K562 (cell line): ENCODE measurements at regions not wholly inside any gene's neighbourhood (a gene's known extent, or its start where the extent isn't known, plus 50 kb on each side); places are given as distances from the start of the nearest gene placed in this dataset.

ENCODE experiments used
- ATAC-seq: fragments of 200-7000 bp; cut with Tn5 transposase; 3 replicates; pipeline ENCODE4 v1.9.1; 2020; ENCODE audit warnings: moderate library complexity
- BruUV-seq: library from RNA; stranded (reverse); fragments of 400-500 nt; replicated peaks from 2 replicates; lab custom pipeline; 2021; lab: Mats Ljungman, UMichigan
- CTCF ChIA-PET: fragments of 300-600 bp; formaldehyde crosslinking; extraction: SDS; loops from one replicate; lab custom pipeline; 2021; ENCODE audit warnings: low intra/inter-chr PET ratio; lab: Yijun Ruan, JAX
- POLR2A ChIA-PET: fragments of 300-600, 350-650 bp; sonication (Branson Sonifier 250); formaldehyde crosslinking; extraction: SDS; loops from one replicate; lab custom pipeline; 2021; ENCODE audit warnings: antibody characterized with exemption, inconsistent platforms; lab: Yijun Ruan, JAX
- DNase-seq, 4 experiments: peaks; one replicate each; pipeline versions ENCODE4 v3.0.0 to v3.0.0-alpha.2; 2011 to 2018; ENCODE audit warnings: low spot score in 3 of 4, mixed read lengths in 3 of 4; ENCODE audit errors: extremely low read depth in 1 of 4
- FAIRE-seq: peaks from 2 replicates; lab custom pipeline; 2011; peaks lifted over from hg19 to GRCh38; lab: Jason Lieb, UNC
- H2AFZ ChIP-seq: 2 replicates; pipeline ENCODE4 v1.6.0; 2011; ENCODE audit warnings: low read depth, low read length, control low read depth, inconsistent platforms
- H3K27ac ChIP-seq: fragments of 200-600 bp; 3 replicates; pipeline ENCODE4 v1.8.0; 2011; ENCODE audit warnings: low read depth, mild to moderate bottlenecking, control low read depth, inconsistent platforms, low read length, moderate library complexity, mixed read lengths; ENCODE audit errors: extremely low read depth
- H3K27me3 ChIP-seq, 2 experiments: fragments of 300-600 bp in 1 of 2; 2 replicates in 1 of 2; 3 replicates in 1 of 2; pipeline versions ENCODE4 v1.6.0 to v1.8.0; 2011; ENCODE audit warnings: inconsistent platforms in 2 of 2, low read length in 2 of 2, mild to moderate bottlenecking in 1 of 2, mixed read lengths in 1 of 2, moderate library complexity in 1 of 2; ENCODE audit not compliant: control insufficient read depth in 2 of 2, insufficient read depth in 2 of 2
- H3K36me3 ChIP-seq: fragments of 300-600 bp; 3 replicates; pipeline ENCODE4 v1.8.0; 2011; ENCODE audit warnings: mild to moderate bottlenecking, low read length, inconsistent platforms; ENCODE audit not compliant: control insufficient read depth, insufficient read depth
- H3K4me1 ChIP-seq, 2 experiments: fragments of 200-600 bp in 1 of 2; replicated peaks in 1 of 2; 2 replicates in 1 of 2; 3 replicates in 1 of 2; pipeline versions ENCODE4 v1.5.1 to v1.8.0; 2011; ENCODE audit warnings: inconsistent platforms in 2 of 2, low read length in 2 of 2, mild to moderate bottlenecking in 1 of 2, mixed read lengths in 1 of 2, moderate library complexity in 1 of 2; ENCODE audit not compliant: control insufficient read depth in 2 of 2, insufficient read depth in 2 of 2
- H3K4me2 ChIP-seq: 2 replicates; pipeline ENCODE4 v1.6.1; 2011; ENCODE audit warnings: low read length, control low read depth, inconsistent platforms, mixed read lengths; ENCODE audit not compliant: insufficient read depth
- H3K4me3 ChIP-seq: fragments of 200-600 bp; sonication (generic), shearing (Covaris generic); 2 replicates; pipeline ENCODE4 v1.5.1; 2016; ENCODE audit warnings: control low read depth, inconsistent platforms
- H3K79me2 ChIP-seq: fragments of 200-600 bp; 3 replicates; pipeline ENCODE4 v1.8.0; 2011; ENCODE audit warnings: low read length, inconsistent platforms; ENCODE audit not compliant: control insufficient read depth, insufficient read depth
- H3K9ac ChIP-seq, 2 experiments: 2 replicates each; pipeline versions ENCODE4 v1.6.0 to v1.6.1; 2011; ENCODE audit warnings: low read depth in 2 of 2, low read length in 2 of 2, control low read depth in 1 of 2, inconsistent platforms in 1 of 2, mild to moderate bottlenecking in 1 of 2, mixed read lengths in 1 of 2; ENCODE audit not compliant: insufficient read depth in 1 of 2
- H3K9me1 ChIP-seq: one replicate; pipeline ENCODE4 v1.6.0; 2011; ENCODE audit warnings: inconsistent platforms, mild to moderate bottlenecking, low read length, moderate library complexity; ENCODE audit not compliant: control insufficient read depth, insufficient read depth
- H3K9me3 ChIP-seq: replicated peaks from 2 replicates; pipeline ENCODE4 v1.5.1; 2011; ENCODE audit warnings: low read depth, low read length, inconsistent platforms; ENCODE audit not compliant: control insufficient read depth, insufficient read depth
- H4K20me1 ChIP-seq: replicated peaks from 2 replicates; pipeline ENCODE4 v1.6.1; 2011; ENCODE audit warnings: low read length, inconsistent platforms, mixed read lengths; ENCODE audit not compliant: control insufficient read depth, insufficient read depth
- NFYB ChIP-seq: IDR thresholded peaks from 2 replicates; pipeline ENCODE4 v1.6.1; 2011; ENCODE audit warnings: mild to moderate bottlenecking, moderate library complexity; ENCODE audit not compliant: insufficient read length; ENCODE audit errors: extremely low read depth
- RAD51 ChIP-seq: fragments of 450-650 bp; IDR thresholded peaks from 2 replicates; pipeline ENCODE4 v1.7.1; 2016; ENCODE audit warnings: low read depth, mild to moderate bottlenecking, borderline replicate concordance
- TEAD4 ChIP-seq, 2 experiments: sonication (generic) in 1 of 2; formaldehyde crosslinking in 1 of 2; IDR thresholded peaks; 2 replicates each; pipeline versions ENCODE4 v1.6.1 to v1.8.0; 2012 to 2022; ENCODE audit warnings: borderline replicate concordance in 1 of 2, inconsistent platforms in 1 of 2, low read length in 1 of 2, mild to moderate bottlenecking in 1 of 2, missing genetic modification reagents in 1 of 2
- TOE1 ChIP-seq, 2 experiments: fragments of 450-650 bp in 1 of 2; sonication (generic) in 1 of 2; formaldehyde crosslinking in 1 of 2; IDR thresholded peaks; 2 replicates each; pipeline versions ENCODE4 v1.7.1 to v1.8.0; 2016 to 2022; ENCODE audit warnings: borderline replicate concordance in 2 of 2, mild to moderate bottlenecking in 2 of 2, antibody characterized with exemption in 1 of 2, inconsistent platforms in 1 of 2, low read depth in 1 of 2, missing genetic modification reagents in 1 of 2, moderate library complexity in 1 of 2
- ZBTB34 ChIP-seq: fragments of 250-450 bp; sonication (Bioruptor Pico); IDR thresholded peaks from 2 replicates; pipeline ENCODE4 v1.8.0; 2021; ENCODE audit warnings: mild to moderate bottlenecking, moderate library complexity
- WGBS: fragments of 100-300 bp; shearing (Covaris generic); methylation state at CpG from one replicate; pipeline ENCODE4 v1.1.6; 2016; ENCODE audit warnings: low coverage, mixed read lengths; ENCODE audit not compliant: insufficient coverage; ENCODE audit errors: missing lambda C conversion rate; 5-methylcytosine and 5-hydroxymethylcytosine counted together
- in situ Hi-C: fragments of 300-500 bp; cut with MboI; formaldehyde crosslinking; loops from 4 replicates; pipeline ENCODE4 v1.15.0; 2018; ENCODE audit warnings: inconsistent platforms, mixed read lengths
- intact Hi-C: fragments of 100-400 bp; cut with micrococcal nuclease; formaldehyde crosslinking; loops from 2 replicates; pipeline ENCODE4 v1.14.2; 2022
- TF ChIP-seq, protein P1 (sequence below): sonication (generic); formaldehyde crosslinking; IDR thresholded peaks from 2 replicates; pipeline ENCODE4 v1.5.0; 2020; ENCODE audit warnings: missing genetic modification reagents
- TF ChIP-seq, protein P2 (sequence below): fragments of 450-650 bp; formaldehyde crosslinking; IDR thresholded peaks from 2 replicates; pipeline ENCODE4 v1.4.0; 2020; ENCODE audit warnings: mild to moderate bottlenecking, mixed read lengths

DNA sequence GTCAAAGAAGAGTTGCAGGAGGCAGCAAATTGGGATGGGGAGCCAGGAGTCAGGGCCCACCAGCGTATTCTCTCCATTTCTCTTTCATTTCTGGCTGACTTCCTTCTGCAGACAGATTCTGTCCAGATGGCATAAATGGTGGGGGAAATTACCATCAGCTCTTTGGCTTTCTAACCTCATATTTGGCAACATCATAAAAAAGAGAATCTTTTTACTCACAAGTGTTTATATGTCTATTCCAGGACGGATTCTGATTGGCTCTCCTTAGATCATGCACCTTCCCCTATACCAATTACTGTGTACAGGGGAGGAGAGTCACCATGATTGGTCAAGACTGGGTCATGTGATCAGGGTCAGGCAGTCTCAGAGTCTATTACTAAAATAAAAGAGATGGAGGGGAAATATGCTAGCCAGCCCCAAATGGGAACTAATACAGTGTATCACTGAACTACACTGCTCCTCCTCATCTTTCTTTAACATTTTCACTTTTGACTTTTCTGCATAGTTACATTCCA, 537.1 kb upstream of the EEF2KMT start:
- no peaks in the 10 kb centered on the region for H3K27me3 ChIP-seq
- no peak overlapping the region for H2AFZ ChIP-seq
- no TSS peak for BruUV-seq
- intact Hi-C loops (no loop called here), in situ Hi-C loops (no loop called here)
- H4K20me1 ChIP-seq = no peaks in the 10 kb centered on the region; the same call in 1 of the 2 replicates
- no peak overlapping the region for H3K9ac ChIP-seq
- no peaks in the 10 kb centered on the region for H3K4me1 ChIP-seq
- H3K27ac ChIP-seq = no peak overlapping the region
- ChIA-PET CTCF (no interaction called here), POLR2A (no interaction called here)
- FAIRE-seq (no peak), DNase-seq (peak; percentile 6 to 67 (median 59))
- H3K4me3 ChIP-seq = no peak overlapping the region
- WGBS = 0% methylated on average over 2 of the region's 2 CpGs
- H3K4me2 ChIP-seq = no peak overlapping the region
- H3K9me3 ChIP-seq = no peaks in the 10 kb centered on the region
- no peaks in the 10 kb centered on the region for H3K79me2 ChIP-seq
- no peaks in the 10 kb centered on the region for H3K9me1 ChIP-seq
- H3K36me3 ChIP-seq = no peaks in the 10 kb centered on the region
- TF ChIP-seq RAD51 (0 out of 2 replicates have a peak, but pooled peaks have one; percentile 43), ZBTB34 (CRISPR knock-in tag) (no peak), NFYB (peak; percentile 10), TEAD4 (IDR thresholded peaks at IDR 0.05; ENCODE audit: low read length) (no peak), TEAD4 (CRISPR knock-in tag; IDR thresholded peaks at IDR 0.05; ENCODE audit: borderline replicate concordance) (no peak), TOE1 (IDR thresholded peaks at IDR 0.05; ENCODE audit: borderline replicate concordance) (0 out of 2 replicates have a peak, but pooled peaks have one; percentile 29), TOE1 (CRISPR knock-in tag; IDR thresholded peaks at IDR 0.05; ENCODE audit: borderline replicate concordance, low read depth) (no peak)
- TF ChIP-seq, protein P1, sequence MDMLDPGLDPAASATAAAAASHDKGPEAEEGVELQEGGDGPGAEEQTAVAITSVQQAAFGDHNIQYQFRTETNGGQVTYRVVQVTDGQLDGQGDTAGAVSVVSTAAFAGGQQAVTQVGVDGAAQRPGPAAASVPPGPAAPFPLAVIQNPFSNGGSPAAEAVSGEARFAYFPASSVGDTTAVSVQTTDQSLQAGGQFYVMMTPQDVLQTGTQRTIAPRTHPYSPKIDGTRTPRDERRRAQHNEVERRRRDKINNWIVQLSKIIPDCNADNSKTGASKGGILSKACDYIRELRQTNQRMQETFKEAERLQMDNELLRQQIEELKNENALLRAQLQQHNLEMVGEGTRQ (CRISPR knock-in tag) = peak; percentile 42; the same call in 1 of the 2 replicates
- TF ChIP-seq, protein P2, sequence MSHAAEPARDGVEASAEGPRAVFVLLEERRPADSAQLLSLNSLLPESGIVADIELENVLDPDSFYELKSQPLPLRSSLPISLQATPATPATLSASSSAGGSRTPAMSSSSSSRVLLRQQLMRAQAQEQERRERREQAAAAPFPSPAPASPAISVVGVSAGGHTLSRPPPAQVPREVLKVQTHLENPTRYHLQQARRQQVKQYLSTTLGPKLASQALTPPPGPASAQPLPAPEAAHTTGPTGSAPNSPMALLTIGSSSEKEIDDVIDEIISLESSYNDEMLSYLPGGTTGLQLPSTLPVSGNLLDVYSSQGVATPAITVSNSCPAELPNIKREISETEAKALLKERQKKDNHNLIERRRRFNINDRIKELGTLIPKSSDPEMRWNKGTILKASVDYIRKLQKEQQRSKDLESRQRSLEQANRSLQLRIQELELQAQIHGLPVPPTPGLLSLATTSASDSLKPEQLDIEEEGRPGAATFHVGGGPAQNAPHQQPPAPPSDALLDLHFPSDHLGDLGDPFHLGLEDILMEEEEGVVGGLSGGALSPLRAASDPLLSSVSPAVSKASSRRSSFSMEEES (CRISPR knock-in tag) = peak; percentile 50
- TF ChIP-seq, all 486 proteins: peak for 5
- peak; percentile 61; the same call in 2 of the 3 replicates for ATAC-seq
